SU-DHL-6 (cell line): ENCODE measurements at regions not wholly inside any gene's neighbourhood (a gene's known extent, or its start where the extent isn't known, plus 50 kb on each side); places are given as distances from the start of the nearest gene placed in this dataset.

Experiments used
- H2AFZ ChIP-seq: fragments of 200-600 bp; sonication (generic); 2 replicates; pipeline ENCODE4 v1.6.1; 2014; ENCODE audit warnings: low read depth, mild to moderate bottlenecking, moderate library complexity, mixed read lengths, antibody characterized with exemption, low read length; ENCODE audit not compliant: severe bottlenecking
- H3F3A ChIP-seq: fragments of 200-600 bp; shearing (Covaris generic); 2 replicates; pipeline ENCODE4 v1.6.0; 2016; ENCODE audit warnings: antibody characterized with exemption, mild to moderate bottlenecking; ENCODE audit not compliant: insufficient read depth
- H3K27ac ChIP-seq: fragments of 200-600 bp; sonication (generic); 2 replicates; pipeline ENCODE4 v1.5.1; 2016; ENCODE audit warnings: low read depth, mild to moderate bottlenecking, low read length, moderate library complexity, mixed read lengths
- H3K27me3 ChIP-seq: fragments of 200-600 bp; sonication (generic), shearing (Covaris generic); 2 replicates; pipeline ENCODE4 v1.6.0; 2014; ENCODE audit warnings: mild to moderate bottlenecking, low read length
- H3K36me3 ChIP-seq: fragments of 200-600 bp; sonication (generic); 2 replicates; pipeline ENCODE4 v1.6.1; 2014; ENCODE audit warnings: mild to moderate bottlenecking, low read length, mixed read lengths
- H3K4me2 ChIP-seq: fragments of 300-600, 200-600 bp; shearing (Covaris generic), sonication (generic); 2 replicates; pipeline ENCODE4 v1.6.0; 2014; ENCODE audit warnings: low read length, low read depth, mild to moderate bottlenecking; ENCODE audit not compliant: poor library complexity, severe bottlenecking
- H3K4me3 ChIP-seq: fragments of 200-600 bp; sonication (generic); 2 replicates; pipeline ENCODE4 v1.5.1; 2014; ENCODE audit warnings: antibody characterized with exemption, low read length, mild to moderate bottlenecking, mixed read lengths; ENCODE audit not compliant: insufficient read depth, poor library complexity, severe bottlenecking
- H3K79me2 ChIP-seq: fragments of 200-600 bp; sonication (generic); 2 replicates; pipeline ENCODE4 v1.6.1; 2014; ENCODE audit warnings: mild to moderate bottlenecking, low read length, moderate library complexity; ENCODE audit not compliant: insufficient read depth
- H3K9ac ChIP-seq: fragments of 200-600 bp; sonication (generic); 2 replicates; pipeline ENCODE4 v1.7.0; 2014; ENCODE audit warnings: mild to moderate bottlenecking, low read length
- H3K9me2 ChIP-seq: fragments of 200-600 bp; sonication (generic); replicated peaks from 2 replicates; pipeline ENCODE4 v1.6.1; 2014; ENCODE audit warnings: low read length; ENCODE audit not compliant: insufficient read depth
- H3K9me3 ChIP-seq: fragments of 200-600 bp; sonication (generic); 2 replicates; pipeline ENCODE4 v1.6.1; 2014; ENCODE audit warnings: low read length, mixed read lengths; ENCODE audit not compliant: insufficient read depth
- H4K20me1 ChIP-seq: fragments of 200-600 bp; sonication (generic); 2 replicates; pipeline ENCODE4 v1.6.1; 2014; ENCODE audit warnings: low read depth, mild to moderate bottlenecking, antibody characterized with exemption, low read length, moderate library complexity, mixed read lengths
- CTCF ChIP-seq: fragments of 200-600 bp; sonication (generic); IDR thresholded peaks from one replicate; pipeline ENCODE4 v1.5.1; 2017; ENCODE audit warnings: antibody characterized with exemption, mild to moderate bottlenecking, low read length, moderate library complexity; ENCODE audit not compliant: insufficient read depth, poor library complexity, severe bottlenecking
- EZH2phosphoT487 ChIP-seq: fragments of 200-600 bp; sonication (generic), shearing (Covaris generic); conservative IDR thresholded peaks from 2 replicates; pipeline ENCODE4 v1.6.1; 2018; ENCODE audit warnings: mild to moderate bottlenecking, antibody characterized with exemption, low read length, moderate library complexity, mixed read lengths

GRCh38 chr7:46387646-46388045, 466.6 kb upstream of the IGFBP3 start:
- H2AFZ ChIP-seq, result no peak overlapping the region

GRCh38 chr7:46386428-46387399, 465.6 kb upstream of the IGFBP3 start:
- Histone ChIP-seq H2AFZ (no peak overlapping the region), H3K9me2 (no peaks in the 10 kb centered on the region), H3F3A (no peaks in the 10 kb centered on the region), H3K27ac (no peak overlapping the region), H3K9me3 (no peaks in the 10 kb centered on the region), H3K27me3 (no peaks in the 10 kb centered on the region), H3K36me3 (no peaks in the 10 kb centered on the region), H3K4me3 (no peak overlapping the region), H3K9ac (no peak overlapping the region), H4K20me1 (no peaks in the 10 kb centered on the region), H3K4me2 (no peak overlapping the region), H3K79me2 (no peaks in the 10 kb centered on the region)
- TF ChIP-seq CTCF (no peak), EZH2phosphoT487 (no peak)

More at GRCh38 chr7:46387646-46388045, 466.6 kb upstream of the IGFBP3 start:
- Histone ChIP-seq H3K9ac (no peak overlapping the region), H3K9me3 (no peaks in the 10 kb centered on the region), H3K9me2 (no peaks in the 10 kb centered on the region), H3K27ac (no peak overlapping the region), H3F3A (no peaks in the 10 kb centered on the region), H3K4me3 (no peak overlapping the region), H3K79me2 (no peaks in the 10 kb centered on the region), H3K4me2 (no peak overlapping the region), H4K20me1 (no peaks in the 10 kb centered on the region), H3K36me3 (no peaks in the 10 kb centered on the region), H3K27me3 (no peaks in the 10 kb centered on the region)
- no peak for TF ChIP-seq CTCF
- no peak for TF ChIP-seq EZH2phosphoT487

GRCh38 chr7:46385662-46386309, 464.7 kb upstream of the IGFBP3 start:
- Histone ChIP-seq H3K27me3 (no peaks in the 10 kb centered on the region), H3K9me3 (no peaks in the 10 kb centered on the region), H3K36me3 (no peaks in the 10 kb centered on the region), H3K79me2 (no peaks in the 10 kb centered on the region), H3K9ac (no peak overlapping the region), H3K4me3 (no peak overlapping the region), H4K20me1 (no peaks in the 10 kb centered on the region), H3F3A (no peaks in the 10 kb centered on the region), H3K4me2 (no peak overlapping the region), H2AFZ (no peak overlapping the region), H3K27ac (no peak overlapping the region), H3K9me2 (no peaks in the 10 kb centered on the region)
- TF ChIP-seq CTCF (no peak), EZH2phosphoT487 (no peak)
